GM19324 (cell line): ENCODE measurements at regions not wholly inside any gene's neighbourhood (a gene's known extent, or its start where the extent isn't known, plus 50 kb on each side); places are given as distances from the start of the nearest gene placed in this dataset.

Experiments
- ATAC-seq: cut with Tn5 transposase; IDR thresholded peaks from one replicate; pipeline ENCODE4 v1.9.1; 2021; ENCODE audit warnings: mild to moderate bottlenecking, moderate library complexity; ENCODE audit not compliant: unreplicated experiment, low FRiP score

GRCh38 chr4:82043081-82043808 is 330.5 kb downstream of the HNRNPD start:
- no peak for ATAC-seq

- ATAC-seq = no peak
Observed at GRCh38 chr4:82042042-82042441, 331.7 kb downstream of the HNRNPD start.

- ATAC-seq = no peak
Observed at GRCh38 chr4:82038936-82039335, 334.9 kb downstream of the HNRNPD start.

GRCh38 chr4:82036181-82036580 is 337.6 kb downstream of the HNRNPD start:
- ATAC-seq = no peak

GRCh38 chr4:82034878-82035277 is 338.9 kb downstream of the HNRNPD start:
- ATAC-seq = no peak

GRCh38 chr4:82033862-82034261 is 339.9 kb downstream of the HNRNPD start:
- ATAC-seq = no peak

GRCh38 chr4:82031376-82031927 is 342.3 kb downstream of the HNRNPD start:
- no peak for ATAC-seq

GRCh38 chr4:82017680-82018079 is 356.1 kb downstream of the HNRNPD start:
- no peak for ATAC-seq

GRCh38 chr4:82005158-82005557 is 368.6 kb downstream of the HNRNPD start:
- no peak for ATAC-seq

- no peak for ATAC-seq
Observed at GRCh38 chr4:81997313-81997712, 376.5 kb downstream of the HNRNPD start.

GRCh38 chr4:81990898-81991297 is 382.9 kb downstream of the HNRNPD start:
- no peak for ATAC-seq

GRCh38 chr4:81990211-81990610 is 383.6 kb downstream of the HNRNPD start:
- no peak for ATAC-seq

- ATAC-seq = no peak
Observed at GRCh38 chr4:81989202-81989601, 384.6 kb downstream of the HNRNPD start.

- no peak for ATAC-seq
Observed at GRCh38 chr4:81988178-81988577, 385.6 kb downstream of the HNRNPD start.

- ATAC-seq = no peak
Observed at GRCh38 chr4:81984746-81985145, 389.0 kb downstream of the HNRNPD start.

GRCh38 chr4:81982846-81983540 is 390.8 kb downstream of the HNRNPD start:
- peak; percentile 51 for ATAC-seq

GRCh38 chr4:81981218-81981617 is 392.6 kb downstream of the HNRNPD start:
- no peak for ATAC-seq

- ATAC-seq = no peak
Observed at GRCh38 chr4:81974523-81974922, 399.3 kb downstream of the HNRNPD start.

- ATAC-seq = no peak
Observed at GRCh38 chr4:81971637-81972381, 402.0 kb downstream of the HNRNPD start.

- ATAC-seq = no peak
Observed at GRCh38 chr4:81971061-81971460, 402.7 kb downstream of the HNRNPD start.

- ATAC-seq = no peak
Observed at GRCh38 chr4:81970454-81970853, 403.3 kb downstream of the HNRNPD start.
